ENCODE measurements at regions not wholly inside any gene's neighbourhood (a gene's known extent, or its start where the extent isn't known, plus 50 kb on each side); places are given as distances from the start of the nearest gene placed in this dataset.

- DNase-seq (ENCODE audit: unreplicated experiment) = no peak
- POLR2A ChIA-PET = no interaction called here
- Mint-ChIP-seq H3K36me3 (ENCODE audit: insufficient read depth, unreplicated experiment) (no peaks in the 10 kb centered on the region), H3K9me3 (ENCODE audit: unreplicated experiment) (peaks cover 7% of the 10 kb centered on the region), H3K4me1 (ENCODE audit: insufficient read depth, unreplicated experiment) (peaks cover 11% of the 10 kb centered on the region), H3K27me3 (ENCODE audit: insufficient read depth, unreplicated experiment) (no peaks in the 10 kb centered on the region), H3K27ac (ENCODE audit: low read depth, unreplicated experiment) (no peak overlapping the region), H3K4me3 (ENCODE audit: unreplicated experiment) (no peak overlapping the region)
- intact Hi-C loops (cut with micrococcal nuclease) = no loop called here
- CTCF ChIA-PET = no interaction called here
- no TSS peak for BruUV-seq (replicated peaks)
- TF ChIP-seq, protein P1, sequence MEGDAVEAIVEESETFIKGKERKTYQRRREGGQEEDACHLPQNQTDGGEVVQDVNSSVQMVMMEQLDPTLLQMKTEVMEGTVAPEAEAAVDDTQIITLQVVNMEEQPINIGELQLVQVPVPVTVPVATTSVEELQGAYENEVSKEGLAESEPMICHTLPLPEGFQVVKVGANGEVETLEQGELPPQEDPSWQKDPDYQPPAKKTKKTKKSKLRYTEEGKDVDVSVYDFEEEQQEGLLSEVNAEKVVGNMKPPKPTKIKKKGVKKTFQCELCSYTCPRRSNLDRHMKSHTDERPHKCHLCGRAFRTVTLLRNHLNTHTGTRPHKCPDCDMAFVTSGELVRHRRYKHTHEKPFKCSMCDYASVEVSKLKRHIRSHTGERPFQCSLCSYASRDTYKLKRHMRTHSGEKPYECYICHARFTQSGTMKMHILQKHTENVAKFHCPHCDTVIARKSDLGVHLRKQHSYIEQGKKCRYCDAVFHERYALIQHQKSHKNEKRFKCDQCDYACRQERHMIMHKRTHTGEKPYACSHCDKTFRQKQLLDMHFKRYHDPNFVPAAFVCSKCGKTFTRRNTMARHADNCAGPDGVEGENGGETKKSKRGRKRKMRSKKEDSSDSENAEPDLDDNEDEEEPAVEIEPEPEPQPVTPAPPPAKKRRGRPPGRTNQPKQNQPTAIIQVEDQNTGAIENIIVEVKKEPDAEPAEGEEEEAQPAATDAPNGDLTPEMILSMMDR (IDR thresholded peaks at IDR 0.05; ENCODE audit: unreplicated experiment) = no peak
Observed at GRCh38 chr13:50188696-50189095, 173.5 kb downstream of the KCNRG start.

DNA sequence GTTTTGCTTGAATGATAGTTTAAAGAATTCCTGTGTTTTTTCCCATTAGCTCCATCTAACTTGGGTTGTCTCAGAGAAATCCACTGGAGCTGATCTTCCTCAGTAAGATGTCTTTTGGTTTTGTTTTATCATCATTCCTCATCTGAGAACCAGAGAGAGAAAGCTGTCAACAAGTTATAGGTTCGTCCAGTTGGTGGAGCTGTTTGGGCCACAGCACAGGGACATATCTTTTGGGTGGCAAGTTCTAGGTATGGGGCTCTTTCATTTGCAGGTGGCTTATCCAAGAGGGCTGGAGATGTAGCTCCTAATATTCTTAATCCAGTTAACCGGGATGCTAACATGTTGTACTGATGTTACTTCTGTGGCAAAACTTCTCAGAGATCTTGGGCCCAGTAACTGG lies 174.2 kb downstream of the KCNRG start:
- POLR2A ChIA-PET = no interaction called here
- TF ChIP-seq, protein P1 (IDR thresholded peaks at IDR 0.05; ENCODE audit: unreplicated experiment) = no peak
- BruUV-seq (replicated peaks) = no TSS peak
- Mint-ChIP-seq H3K27ac (ENCODE audit: low read depth, unreplicated experiment) (no peak overlapping the region), H3K27me3 (ENCODE audit: insufficient read depth, unreplicated experiment) (no peaks in the 10 kb centered on the region), H3K4me1 (ENCODE audit: insufficient read depth, unreplicated experiment) (peaks cover 11% of the 10 kb centered on the region), H3K9me3 (ENCODE audit: unreplicated experiment) (peaks cover 7% of the 10 kb centered on the region), H3K36me3 (ENCODE audit: insufficient read depth, unreplicated experiment) (no peaks in the 10 kb centered on the region), H3K4me3 (ENCODE audit: unreplicated experiment) (no peak overlapping the region)
- no peak for DNase-seq (ENCODE audit: unreplicated experiment)
- CTCF ChIA-PET = interaction anchor here (0.6 to 1.0 kb wide), 2 partner anchors 10 to 551 kb away, joined by 3 read pairs; no protein-coding TSS in a partner anchor
- intact Hi-C loops (cut with micrococcal nuclease) = no loop called here

DNA sequence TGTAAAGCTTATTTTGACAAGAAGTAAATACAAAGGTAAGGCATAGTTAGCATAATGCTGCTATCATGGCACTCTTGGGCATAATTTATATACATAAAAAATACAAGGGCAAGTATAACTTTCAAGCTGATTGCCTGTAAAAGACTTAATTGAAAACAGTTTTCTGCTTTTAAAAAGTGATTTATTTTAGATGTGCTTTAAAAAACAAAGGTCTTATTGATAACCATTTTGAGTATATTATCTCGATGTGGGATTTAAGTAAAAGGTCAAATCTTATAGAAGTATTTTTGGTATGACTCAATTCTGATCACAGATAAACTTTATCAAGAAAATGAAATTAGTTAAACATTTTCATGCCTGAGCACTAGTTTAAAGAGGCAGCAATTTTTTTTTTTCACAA lies 175.8 kb downstream of the KCNRG start:
- no TSS peak for BruUV-seq (replicated peaks)
- H3K27ac Mint-ChIP-seq (ENCODE audit: low read depth, unreplicated experiment) = no peak overlapping the region
- H3K4me1 Mint-ChIP-seq (ENCODE audit: insufficient read depth, unreplicated experiment) = peaks cover 11% of the 10 kb centered on the region
- H3K4me3 Mint-ChIP-seq (ENCODE audit: unreplicated experiment) = no peak overlapping the region
- TF ChIP-seq, protein P1 (IDR thresholded peaks at IDR 0.05; ENCODE audit: unreplicated experiment) = no peak
- no peaks in the 10 kb centered on the region for H3K36me3 Mint-ChIP-seq (ENCODE audit: insufficient read depth, unreplicated experiment)
- no peak for DNase-seq (ENCODE audit: unreplicated experiment)
- ChIA-PET CTCF (interaction anchor here (0.7 kb wide), 1 partner anchor 70 kb away, joined by 5 read pairs; no protein-coding TSS in a partner anchor), POLR2A (interaction anchor here (0.7 to 2.5 kb wide), 4 partner anchors 9 to 201 kb away, joined by 3 to 7 read pairs (median 4); no protein-coding TSS in a partner anchor)
- no peaks in the 10 kb centered on the region for H3K9me3 Mint-ChIP-seq (ENCODE audit: unreplicated experiment)
- intact Hi-C loops (cut with micrococcal nuclease) = no loop called here
- H3K27me3 Mint-ChIP-seq (ENCODE audit: insufficient read depth, unreplicated experiment) = no peaks in the 10 kb centered on the region

DNA sequence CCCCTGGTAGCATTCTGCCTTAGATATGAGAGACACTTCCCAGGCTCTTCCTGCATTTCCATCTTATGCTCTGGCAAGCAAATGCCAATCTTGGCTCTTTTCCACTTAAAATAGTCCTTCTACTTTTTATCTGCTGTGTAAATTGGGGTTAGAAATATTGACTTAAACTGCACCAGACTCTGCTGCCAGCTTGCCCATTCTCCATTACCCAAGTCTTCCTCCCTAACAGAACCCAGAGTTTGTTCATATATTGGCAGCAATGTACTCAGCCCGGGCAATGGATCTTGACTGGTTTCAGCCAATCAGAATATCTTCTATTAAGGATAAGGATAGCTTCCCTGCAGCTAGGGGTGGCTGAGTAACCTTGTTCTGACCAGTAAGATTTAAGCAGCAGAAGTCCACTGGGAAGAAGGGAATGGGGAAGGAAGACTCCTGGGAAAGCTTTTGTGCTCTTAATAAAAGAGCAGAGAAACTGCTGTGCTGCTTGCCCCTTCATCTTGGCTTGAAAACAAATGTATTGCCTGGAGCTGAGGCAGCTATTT lies 177.1 kb downstream of the KCNRG start:
- no TSS peak for BruUV-seq (replicated peaks)
- Mint-ChIP-seq H3K4me1 (ENCODE audit: insufficient read depth, unreplicated experiment) (peaks cover 19% of the 10 kb centered on the region), H3K27me3 (ENCODE audit: insufficient read depth, unreplicated experiment) (no peaks in the 10 kb centered on the region), H3K27ac (ENCODE audit: low read depth, unreplicated experiment) (no peak overlapping the region), H3K4me3 (ENCODE audit: unreplicated experiment) (no peak overlapping the region), H3K9me3 (ENCODE audit: unreplicated experiment) (peaks cover 6% of the 10 kb centered on the region), H3K36me3 (ENCODE audit: insufficient read depth, unreplicated experiment) (no peaks in the 10 kb centered on the region)
- intact Hi-C loops (cut with micrococcal nuclease) = no loop called here
- ChIA-PET POLR2A (interaction anchor here (1.3 to 2.5 kb wide), 2 partner anchors 12 to 68 kb away, joined by 4 to 7 read pairs; no protein-coding TSS in a partner anchor), CTCF (interaction anchor here (0.5 to 1.2 kb wide), 3 partner anchors 21 to 216 kb away, joined by 3 to 4 read pairs (median 3); no protein-coding TSS in a partner anchor)
- TF ChIP-seq, protein P1 (IDR thresholded peaks at IDR 0.05; ENCODE audit: unreplicated experiment) = no peak
- no peak for DNase-seq (ENCODE audit: unreplicated experiment)
